ENCODE measurements at regions not wholly inside any gene's neighbourhood (a gene's known extent, or its start where the extent isn't known, plus 50 kb on each side); places are given as distances from the start of the nearest gene placed in this dataset.
"Not testable (repeated sequence)": the region's sequence is repeated elsewhere in the genome, so short reads cannot be mapped to it uniquely, and the experiment has no call there.

DNA sequence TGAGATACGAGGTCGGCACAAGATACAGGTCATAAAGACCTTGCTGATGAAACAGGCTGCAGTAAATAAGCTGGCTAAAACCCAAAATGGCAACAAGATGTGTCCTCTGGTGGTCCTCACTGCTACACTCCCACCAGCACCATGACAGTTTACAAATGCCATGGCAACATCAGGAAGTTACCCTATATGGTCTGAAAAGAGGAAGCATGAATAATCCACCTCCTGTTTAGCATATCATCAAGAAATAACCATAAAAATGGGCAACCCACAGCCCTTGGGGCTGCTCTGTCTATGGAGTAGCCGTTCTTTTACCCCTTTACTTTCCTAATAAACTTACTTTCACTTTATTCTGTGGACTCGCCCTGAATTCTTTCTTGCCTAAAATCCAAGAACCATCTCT, 102.0 kb upstream of the KLF13 start:
- TF ChIP-seq, protein P1, sequence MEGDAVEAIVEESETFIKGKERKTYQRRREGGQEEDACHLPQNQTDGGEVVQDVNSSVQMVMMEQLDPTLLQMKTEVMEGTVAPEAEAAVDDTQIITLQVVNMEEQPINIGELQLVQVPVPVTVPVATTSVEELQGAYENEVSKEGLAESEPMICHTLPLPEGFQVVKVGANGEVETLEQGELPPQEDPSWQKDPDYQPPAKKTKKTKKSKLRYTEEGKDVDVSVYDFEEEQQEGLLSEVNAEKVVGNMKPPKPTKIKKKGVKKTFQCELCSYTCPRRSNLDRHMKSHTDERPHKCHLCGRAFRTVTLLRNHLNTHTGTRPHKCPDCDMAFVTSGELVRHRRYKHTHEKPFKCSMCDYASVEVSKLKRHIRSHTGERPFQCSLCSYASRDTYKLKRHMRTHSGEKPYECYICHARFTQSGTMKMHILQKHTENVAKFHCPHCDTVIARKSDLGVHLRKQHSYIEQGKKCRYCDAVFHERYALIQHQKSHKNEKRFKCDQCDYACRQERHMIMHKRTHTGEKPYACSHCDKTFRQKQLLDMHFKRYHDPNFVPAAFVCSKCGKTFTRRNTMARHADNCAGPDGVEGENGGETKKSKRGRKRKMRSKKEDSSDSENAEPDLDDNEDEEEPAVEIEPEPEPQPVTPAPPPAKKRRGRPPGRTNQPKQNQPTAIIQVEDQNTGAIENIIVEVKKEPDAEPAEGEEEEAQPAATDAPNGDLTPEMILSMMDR (IDR thresholded peaks at IDR 0.05; ENCODE audit: control extremely low read depth in 1 of 3, insufficient read depth in 1 of 3, low read depth in 1 of 3, low read length in 3 of 3), result not testable (repeated sequence)
- not testable (repeated sequence) for TF ChIP-seq YY1 (IDR thresholded peaks at IDR 0.05; ENCODE audit: low read depth, low read length); POLR2A (IDR thresholded peaks at IDR 0.05; ENCODE audit: control extremely low read depth in 1 of 2, low read depth in 2 of 2, low read length in 2 of 2); TCF12 (IDR thresholded peaks at IDR 0.05; ENCODE audit: low read depth, low read length); SIN3A (conservative IDR thresholded peaks at IDR 0.05 in 1 of 2, IDR thresholded peaks at IDR 0.05 in 1 of 2; ENCODE audit: low read depth in 1 of 2, low read length in 2 of 2); EZH2 (IDR thresholded peaks at IDR 0.05; ENCODE audit: low read depth, low read length, severe bottlenecking); KDM1A (IDR thresholded peaks at IDR 0.05; ENCODE audit: borderline replicate concordance, low read length); CEBPB (IDR thresholded peaks at IDR 0.05; ENCODE audit: low read depth, low read length); HDAC2 (IDR thresholded peaks at IDR 0.05; ENCODE audit: borderline replicate concordance in 1 of 2, low read depth in 2 of 2, low read length in 2 of 2)
